Dendritic cell treated with granulocyte-macrophage colony-stimulating factor and Interleukin-4, amounts not matched to agents 40 ng/mL and 50 ng/mL, for 4 days (primary cell): ENCODE measurements at regions not wholly inside any gene's neighbourhood (a gene's known extent, or its start where the extent isn't known, plus 50 kb on each side); places are given as distances from the start of the nearest gene placed in this dataset.

ENCODE experiments used
- H3K27ac Mint-ChIP-seq: one replicate; pipeline ENCODE4 v1.8.0; 2022; ENCODE audit warnings: mild to moderate bottlenecking, mixed read lengths
- H3K27me3 Mint-ChIP-seq: one replicate; pipeline ENCODE4 v1.8.0; 2022; ENCODE audit warnings: mild to moderate bottlenecking, mixed read lengths
- H3K36me3 Mint-ChIP-seq: one replicate; pipeline ENCODE4 v1.8.0; 2022; ENCODE audit warnings: low read depth, mixed read lengths
- H3K4me1 Mint-ChIP-seq: one replicate; pipeline ENCODE4 v1.8.0; 2022; ENCODE audit warnings: low read depth, mixed read lengths
- H3K4me3 Mint-ChIP-seq: one replicate; pipeline ENCODE4 v1.8.0; 2022; ENCODE audit warnings: mild to moderate bottlenecking, moderate library complexity, mixed read lengths
- H3K9me3 Mint-ChIP-seq: one replicate; pipeline ENCODE4 v1.8.0; 2022; ENCODE audit warnings: mixed read lengths
- intact Hi-C: fragments of 100-400 bp; cut with micrococcal nuclease; formaldehyde crosslinking; loops from one replicate; pipeline ENCODE4 v1.15.0; 2022

- no peaks in the 10 kb centered on the region for H3K36me3 Mint-ChIP-seq
- H3K9me3 Mint-ChIP-seq = no peaks in the 10 kb centered on the region
- H3K27ac Mint-ChIP-seq = no peak overlapping the region
- no peak overlapping the region for H3K4me3 Mint-ChIP-seq
- intact Hi-C loops = no loop called here
- no peaks in the 10 kb centered on the region for H3K4me1 Mint-ChIP-seq
- H3K27me3 Mint-ChIP-seq = no peaks in the 10 kb centered on the region
Observed at GRCh38 chr4:123893011-123893981, 496.7 kb downstream of the SPRY1 start.

GRCh38 chr4:123896446-123897071 is 500.0 kb downstream of the SPRY1 start:
- intact Hi-C loops = no loop called here

GRCh38 chr4:123898946-123899666 is 502.5 kb downstream of the SPRY1 start:
- Mint-ChIP-seq H3K27me3 (no peaks in the 10 kb centered on the region), H3K4me3 (no peak overlapping the region), H3K4me1 (peaks cover 3% of the 10 kb centered on the region), H3K9me3 (no peaks in the 10 kb centered on the region), H3K36me3 (no peaks in the 10 kb centered on the region), H3K27ac (no peak overlapping the region)
- intact Hi-C loops = no loop called here

More at GRCh38 chr4:123896446-123897071, 500.0 kb downstream of the SPRY1 start:
- no peak overlapping the region for H3K27ac Mint-ChIP-seq
- H3K4me1 Mint-ChIP-seq = no peaks in the 10 kb centered on the region
- H3K4me3 Mint-ChIP-seq = no peak overlapping the region
- H3K9me3 Mint-ChIP-seq = no peaks in the 10 kb centered on the region
- no peaks in the 10 kb centered on the region for H3K27me3 Mint-ChIP-seq
- no peaks in the 10 kb centered on the region for H3K36me3 Mint-ChIP-seq

GRCh38 chr4:123904882-123905281 is 508.3 kb downstream of the SPRY1 start:
- Mint-ChIP-seq H3K27me3 (no peaks in the 10 kb centered on the region), H3K4me3 (no peak overlapping the region), H3K4me1 (peaks cover 5% of the 10 kb centered on the region), H3K9me3 (peaks cover 19% of the 10 kb centered on the region), H3K27ac (no peak overlapping the region), H3K36me3 (no peaks in the 10 kb centered on the region)
- intact Hi-C loops = no loop called here

- H3K27ac Mint-ChIP-seq = no peak overlapping the region
- H3K36me3 Mint-ChIP-seq = no peaks in the 10 kb centered on the region
- H3K9me3 Mint-ChIP-seq = peaks cover 8% of the 10 kb centered on the region
- H3K4me1 Mint-ChIP-seq = no peaks in the 10 kb centered on the region
- no peak overlapping the region for H3K4me3 Mint-ChIP-seq
- H3K27me3 Mint-ChIP-seq = no peaks in the 10 kb centered on the region
- intact Hi-C loops = no loop called here
Observed at GRCh38 chr4:123913598-123913997, 517.0 kb downstream of the SPRY1 start.

- H3K4me1 Mint-ChIP-seq = no peaks in the 10 kb centered on the region
- H3K27me3 Mint-ChIP-seq = no peaks in the 10 kb centered on the region
Observed at GRCh38 chr4:123916821-123917220, 520.2 kb downstream of the SPRY1 start.

GRCh38 chr4:123919576-123920098 is 523.0 kb downstream of the SPRY1 start:
- H3K9me3 Mint-ChIP-seq = no peaks in the 10 kb centered on the region
- H3K4me3 Mint-ChIP-seq = no peak overlapping the region
- intact Hi-C loops = no loop called here
- no peaks in the 10 kb centered on the region for H3K4me1 Mint-ChIP-seq
- no peak overlapping the region for H3K27ac Mint-ChIP-seq
- H3K36me3 Mint-ChIP-seq = no peaks in the 10 kb centered on the region
- H3K27me3 Mint-ChIP-seq = no peaks in the 10 kb centered on the region

More at GRCh38 chr4:123916821-123917220, 520.2 kb downstream of the SPRY1 start:
- no peaks in the 10 kb centered on the region for H3K36me3 Mint-ChIP-seq
- intact Hi-C loops = no loop called here
- no peak overlapping the region for H3K27ac Mint-ChIP-seq
- no peaks in the 10 kb centered on the region for H3K9me3 Mint-ChIP-seq
- no peak overlapping the region for H3K4me3 Mint-ChIP-seq

GRCh38 chr4:123921339-123921738 is 524.7 kb downstream of the SPRY1 start:
- Mint-ChIP-seq H3K4me3 (no peak overlapping the region), H3K4me1 (no peaks in the 10 kb centered on the region), H3K27ac (no peak overlapping the region), H3K27me3 (no peaks in the 10 kb centered on the region), H3K9me3 (no peaks in the 10 kb centered on the region), H3K36me3 (no peaks in the 10 kb centered on the region)
- intact Hi-C loops = no loop called here

GRCh38 chr4:123922847-123923246 is 526.3 kb downstream of the SPRY1 start:
- no peaks in the 10 kb centered on the region for H3K9me3 Mint-ChIP-seq
- no peaks in the 10 kb centered on the region for H3K27me3 Mint-ChIP-seq
- intact Hi-C loops = no loop called here
- H3K4me1 Mint-ChIP-seq = no peaks in the 10 kb centered on the region
- H3K36me3 Mint-ChIP-seq = no peaks in the 10 kb centered on the region
- no peak overlapping the region for H3K27ac Mint-ChIP-seq
- no peak overlapping the region for H3K4me3 Mint-ChIP-seq

- Mint-ChIP-seq H3K9me3 (no peaks in the 10 kb centered on the region), H3K4me1 (no peaks in the 10 kb centered on the region), H3K36me3 (no peaks in the 10 kb centered on the region), H3K4me3 (no peak overlapping the region), H3K27me3 (no peaks in the 10 kb centered on the region), H3K27ac (no peak overlapping the region)
- intact Hi-C loops = no loop called here
Observed at GRCh38 chr4:123924536-123924935, 527.9 kb downstream of the SPRY1 start.

- Mint-ChIP-seq H3K9me3 (no peaks in the 10 kb centered on the region), H3K27me3 (no peaks in the 10 kb centered on the region), H3K27ac (no peak overlapping the region), H3K4me1 (no peaks in the 10 kb centered on the region), H3K4me3 (no peak overlapping the region), H3K36me3 (no peaks in the 10 kb centered on the region)
- intact Hi-C loops = no loop called here
Observed at GRCh38 chr4:123929565-123929964, 533.0 kb downstream of the SPRY1 start.

- Mint-ChIP-seq H3K4me1 (no peaks in the 10 kb centered on the region), H3K9me3 (no peaks in the 10 kb centered on the region), H3K4me3 (no peak overlapping the region), H3K27me3 (no peaks in the 10 kb centered on the region), H3K27ac (no peak overlapping the region), H3K36me3 (no peaks in the 10 kb centered on the region)
- intact Hi-C loops = no loop called here
Observed at GRCh38 chr4:123930996-123931395, 534.4 kb downstream of the SPRY1 start.

GRCh38 chr4:123934096-123934495 is 537.5 kb downstream of the SPRY1 start:
- no peaks in the 10 kb centered on the region for H3K36me3 Mint-ChIP-seq
- intact Hi-C loops = no loop called here
- H3K27ac Mint-ChIP-seq = no peak overlapping the region
- no peaks in the 10 kb centered on the region for H3K27me3 Mint-ChIP-seq
- H3K4me3 Mint-ChIP-seq = no peak overlapping the region
- no peaks in the 10 kb centered on the region for H3K9me3 Mint-ChIP-seq
- no peaks in the 10 kb centered on the region for H3K4me1 Mint-ChIP-seq

GRCh38 chr4:123936621-123937043 is 540.0 kb downstream of the SPRY1 start:
- intact Hi-C loops = no loop called here
- Mint-ChIP-seq H3K9me3 (no peaks in the 10 kb centered on the region), H3K27me3 (no peaks in the 10 kb centered on the region), H3K27ac (no peak overlapping the region), H3K4me1 (no peaks in the 10 kb centered on the region), H3K36me3 (no peaks in the 10 kb centered on the region), H3K4me3 (no peak overlapping the region)
